GM18507 (cell line): ENCODE measurements at regions not wholly inside any gene's neighbourhood (a gene's known extent, or its start where the extent isn't known, plus 50 kb on each side); places are given as distances from the start of the nearest gene placed in this dataset.
A peak's percentile ranks its signal among the peaks of the same experiment; 100 is the strongest.
"Not testable (repeated sequence)": the region's sequence is repeated elsewhere in the genome, so short reads cannot be mapped to it uniquely, and the experiment has no call there.

ENCODE experiments used
- DNase-seq: peaks from one replicate; pipeline ENCODE4 v3.0.0; 2011; ENCODE audit warnings: low read depth; ENCODE audit not compliant: insufficient read length; ENCODE audit errors: extremely low spot score
- FAIRE-seq: peaks from 2 replicates; lab custom pipeline; 2011; peaks lifted over from hg19 to GRCh38; lab: Jason Lieb, UNC

DNA sequence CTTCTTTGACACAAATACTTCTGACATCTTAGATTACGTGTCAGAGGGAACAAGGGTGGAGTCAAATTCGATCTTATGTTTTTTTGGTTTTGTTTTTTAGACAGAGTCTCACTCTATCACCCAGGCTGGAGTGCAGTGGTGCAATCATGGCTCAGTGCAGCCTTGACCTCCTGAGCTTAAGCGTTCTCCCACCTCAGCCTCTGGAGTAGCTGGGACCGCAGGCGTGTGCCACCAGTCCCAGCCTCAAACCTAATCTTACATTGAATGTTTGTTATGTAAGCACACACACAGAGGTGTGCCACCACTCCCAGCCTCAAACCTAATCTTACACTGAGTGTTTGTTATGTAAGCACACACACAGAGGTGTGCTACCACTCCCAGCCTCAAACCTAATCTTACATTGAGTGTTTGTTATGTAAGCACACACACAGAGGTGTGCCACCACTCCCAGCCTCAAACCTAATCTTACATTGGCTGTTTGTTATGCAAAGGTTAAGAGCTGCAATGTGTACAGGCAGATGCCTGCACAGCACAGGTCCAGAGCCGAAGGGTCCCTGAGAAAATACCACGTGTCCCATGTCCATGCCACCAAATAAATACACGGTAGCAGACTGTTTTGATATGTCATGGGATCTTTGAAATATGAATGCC lies 118.0 kb downstream of the ATP6V0E2 start:
- DNase-seq, FAIRE-seq: not testable (repeated sequence)

DNA sequence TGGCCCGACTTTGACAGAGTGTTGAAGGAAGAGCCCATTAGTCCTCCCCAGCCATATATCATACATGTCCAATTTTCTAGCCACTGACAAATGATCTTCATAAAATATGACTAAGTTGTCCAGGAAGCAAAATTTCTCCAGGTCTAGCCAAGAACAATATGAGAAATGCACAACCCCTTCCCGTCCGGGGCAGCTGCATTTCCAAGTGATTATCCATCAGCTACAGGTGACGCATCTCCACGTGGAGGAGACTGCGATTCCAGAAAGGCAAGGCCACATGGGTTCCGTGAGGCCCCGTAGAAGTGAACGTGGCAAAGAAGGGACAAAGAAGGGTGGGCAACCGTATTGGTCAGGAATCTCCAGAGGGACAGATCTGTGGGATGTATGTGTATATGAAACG lies 118.6 kb downstream of the ATP6V0E2 start:
- FAIRE-seq, DNase-seq: not testable (repeated sequence)

DNA sequence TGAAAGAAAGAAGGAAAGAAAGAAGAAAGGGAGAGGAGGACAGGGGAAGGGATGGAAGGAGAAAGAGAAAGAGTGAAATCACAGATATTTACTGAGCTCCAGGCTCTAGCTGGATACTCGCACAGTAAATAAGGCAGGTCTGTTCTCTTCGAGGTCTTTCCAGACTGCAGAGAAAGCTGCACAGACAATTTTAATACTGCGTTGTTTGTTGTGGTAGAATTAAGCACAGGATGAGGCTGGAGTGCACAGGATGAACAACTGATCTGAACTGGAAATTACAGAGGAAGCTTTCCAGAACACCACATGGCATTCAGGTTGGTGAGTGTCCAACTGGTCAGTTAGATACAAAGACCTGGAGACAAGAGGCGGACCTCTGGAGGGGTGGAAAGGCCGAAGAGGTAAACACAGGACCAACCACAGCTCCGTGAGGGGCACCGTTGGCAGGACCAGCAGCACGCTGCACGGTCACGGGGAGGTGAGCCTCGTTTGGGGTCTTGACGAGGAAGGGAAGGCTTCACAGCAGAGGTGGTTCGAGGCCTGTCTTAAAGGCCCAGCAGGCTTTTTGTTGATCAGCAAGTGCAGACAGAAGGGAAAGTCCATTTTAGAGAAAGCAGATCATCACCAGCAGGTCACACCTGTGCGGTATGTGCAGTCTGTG lies 121.7 kb downstream of the ATP6V0E2 start:
- not testable (repeated sequence) for FAIRE-seq, DNase-seq

DNA sequence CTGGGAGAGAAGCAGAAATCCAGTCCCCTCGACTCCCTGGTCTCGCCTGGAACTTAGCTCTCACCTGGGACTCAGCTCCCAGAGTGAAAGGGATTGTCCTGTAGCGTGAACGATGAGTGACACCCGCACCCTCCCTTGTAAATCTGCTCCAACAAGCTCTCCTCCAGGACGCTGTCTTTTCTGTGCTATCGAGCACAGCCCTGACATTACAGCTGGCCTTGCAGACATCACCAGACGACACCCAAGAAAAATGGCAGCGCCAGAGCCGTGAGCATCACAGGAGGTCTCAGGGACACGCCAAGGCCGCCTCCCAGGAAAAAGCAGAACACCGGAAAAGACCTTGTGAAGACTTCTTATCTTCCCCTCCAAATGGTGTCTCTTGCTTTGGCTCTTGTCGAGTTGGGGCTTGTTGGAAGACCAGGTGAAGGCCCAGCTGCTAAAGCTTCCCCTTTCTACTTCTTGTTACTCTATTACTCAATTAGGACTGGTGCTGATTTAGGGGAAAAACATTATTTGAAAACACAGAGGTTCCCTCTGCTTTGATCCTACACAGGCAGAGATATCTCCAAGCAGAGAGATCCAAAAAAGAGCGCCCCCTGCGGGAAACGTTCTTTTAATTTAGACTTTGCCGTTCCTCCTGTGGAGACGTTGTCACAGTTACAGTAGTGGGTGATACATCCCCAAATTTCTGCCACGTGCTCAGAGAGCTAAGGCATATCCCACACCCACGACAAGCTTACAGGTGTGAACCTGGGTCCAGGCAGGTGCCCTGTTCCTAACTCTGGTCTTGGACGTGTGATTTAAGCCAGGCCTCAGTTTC lies 127.2 kb downstream of the ATP6V0E2 start:
- not testable (repeated sequence) for DNase-seq, FAIRE-seq

DNA sequence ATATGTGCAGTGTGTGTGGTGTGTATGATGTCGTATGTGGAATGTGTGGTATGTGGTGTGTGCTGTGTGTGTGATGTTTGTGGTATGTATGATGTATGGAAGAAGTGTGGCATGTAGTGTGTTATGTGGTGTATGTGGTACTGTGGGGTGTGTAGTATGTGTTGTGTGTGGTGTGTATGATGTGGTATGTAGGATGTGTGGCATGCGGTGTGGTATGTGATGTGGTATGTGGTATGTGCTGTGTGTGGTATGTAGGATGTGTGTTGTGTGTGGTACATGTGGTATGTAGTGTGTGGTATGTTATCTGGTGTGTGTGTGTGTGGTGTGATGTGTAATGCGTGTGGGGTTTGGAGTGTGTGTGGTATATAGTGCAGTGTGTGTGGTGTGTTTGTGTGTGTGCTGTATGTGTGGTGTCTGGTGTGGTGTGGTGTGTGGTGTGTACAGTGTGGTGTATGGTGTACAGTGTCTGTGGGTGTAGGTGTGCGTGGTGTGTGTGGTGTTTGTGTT lies 129.6 kb downstream of the ATP6V0E2 start:
- DNase-seq (no peak), FAIRE-seq (peak; percentile 58)

DNA sequence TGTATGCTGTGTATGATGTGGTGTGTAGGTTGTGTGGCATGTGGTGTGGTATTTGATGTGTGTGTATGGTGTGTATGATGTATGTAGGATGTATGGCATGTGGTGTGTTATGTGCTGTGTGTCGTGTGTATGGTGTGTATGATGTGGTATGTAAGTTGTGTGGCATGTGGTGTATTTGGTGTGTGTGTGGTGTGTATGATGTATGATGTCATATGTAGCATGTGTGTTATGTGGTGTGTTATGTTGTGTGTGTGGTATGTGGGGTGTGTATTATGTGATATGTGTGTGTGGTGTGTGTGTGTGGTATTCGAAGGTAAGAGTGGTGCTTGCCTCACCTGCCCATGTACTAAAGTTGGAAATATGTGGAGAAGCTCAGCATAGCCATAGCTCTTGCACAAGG lies 130.2 kb downstream of the ATP6V0E2 start:
- not testable (repeated sequence) for FAIRE-seq

DNA sequence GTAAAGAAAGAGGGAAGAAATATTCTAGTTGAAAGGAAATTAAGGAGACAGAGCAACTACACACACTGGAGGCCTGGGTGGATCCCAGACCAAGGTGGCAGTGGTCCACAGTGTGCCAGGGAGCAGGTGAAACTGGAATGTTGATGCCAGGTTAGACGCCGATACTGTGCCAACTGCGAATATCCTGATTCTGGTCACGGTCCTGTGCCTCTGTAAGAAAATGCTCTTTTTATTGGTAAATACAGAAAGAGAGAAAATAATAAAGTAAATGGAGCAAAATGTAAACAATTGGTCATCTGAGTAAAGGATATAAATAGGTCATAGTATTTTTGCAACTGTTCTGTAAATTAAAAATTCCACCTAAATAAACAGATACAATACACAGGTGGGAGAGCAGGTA lies 131.1 kb downstream of the ATP6V0E2 start:
- DNase-seq, FAIRE-seq: not testable (repeated sequence)

More for the DNA sequence above, 130.2 kb downstream of the ATP6V0E2 start:
- DNase-seq = not testable (repeated sequence)

DNA sequence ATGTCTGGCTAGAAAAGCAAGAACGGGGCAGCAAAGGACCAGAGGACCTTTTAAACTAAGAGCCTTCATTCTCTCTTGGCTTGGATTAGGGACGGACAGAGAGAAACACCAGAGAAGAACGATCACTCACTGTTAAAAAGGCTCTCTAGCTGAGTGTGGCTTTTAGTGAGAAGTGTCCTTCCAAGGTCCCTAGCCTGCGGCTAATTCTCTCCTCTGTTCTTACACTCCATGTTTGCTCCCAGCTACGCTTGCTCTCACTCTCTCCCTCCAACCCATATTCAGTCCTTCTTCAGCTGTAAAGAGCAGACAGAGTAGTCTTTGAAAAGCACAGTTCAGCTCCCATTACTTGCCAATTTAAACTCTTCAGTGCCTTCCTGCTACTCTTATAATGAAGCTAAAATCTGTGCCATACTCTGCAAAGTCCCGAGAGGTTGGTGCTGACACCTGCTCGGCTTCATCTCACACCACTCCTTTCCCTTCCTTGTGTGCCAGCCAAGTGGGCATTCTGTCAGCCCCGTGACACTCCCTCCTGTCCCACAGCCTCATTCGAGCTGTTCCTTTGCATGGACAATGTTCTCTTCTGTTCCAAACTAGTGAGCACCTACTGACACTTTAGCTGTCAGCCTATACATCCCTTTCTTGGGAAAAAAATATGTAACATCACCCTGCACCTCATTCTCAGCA lies 136.0 kb downstream of the ATP6V0E2 start:
- DNase-seq, FAIRE-seq: not testable (repeated sequence)

DNA sequence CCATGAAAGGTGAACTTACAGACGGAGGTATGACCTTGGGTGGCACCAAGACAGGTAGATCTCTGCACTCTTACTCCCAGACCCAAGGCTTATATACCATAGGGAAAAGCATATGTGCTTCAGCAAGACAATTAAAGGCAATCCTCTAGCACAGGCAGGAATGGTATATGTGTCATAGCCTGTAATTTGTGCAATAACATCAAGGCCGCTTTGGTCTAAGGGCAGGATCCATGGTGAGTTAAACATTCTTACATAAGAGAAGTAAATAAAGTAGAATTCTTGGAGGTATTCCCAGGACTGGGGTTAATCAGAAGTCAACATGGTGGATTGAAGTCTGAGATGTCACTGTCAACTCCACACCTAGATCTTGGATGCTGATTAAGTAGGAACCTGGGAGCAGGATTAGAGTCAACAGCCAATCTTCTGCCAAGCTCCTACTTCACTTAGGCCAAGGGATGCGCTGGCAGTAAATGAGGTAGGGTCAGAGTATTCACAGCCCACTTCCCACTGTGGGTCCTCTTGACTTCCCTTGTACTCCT lies 143.0 kb downstream of the ATP6V0E2 start:
- not testable (repeated sequence) for FAIRE-seq, DNase-seq

DNA sequence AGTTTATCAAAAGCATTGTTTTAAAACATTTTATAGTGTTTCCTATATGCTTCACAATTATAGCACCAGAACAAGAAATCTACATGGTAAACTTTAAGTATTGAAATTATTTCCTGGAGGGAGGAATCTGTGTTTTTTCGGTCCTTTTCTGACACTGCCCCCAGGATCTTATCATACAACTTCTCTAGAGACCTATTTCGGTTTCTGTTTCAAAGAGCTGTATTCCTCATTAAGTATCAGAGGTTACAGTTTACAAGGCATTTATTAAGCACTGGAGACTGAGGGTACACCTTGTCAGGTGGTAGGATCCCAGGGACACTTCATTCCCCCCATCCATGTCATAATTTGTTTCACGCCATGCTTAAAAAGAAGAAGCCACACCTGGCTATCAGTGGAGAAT lies 146.4 kb downstream of the ATP6V0E2 start:
- not testable (repeated sequence) for FAIRE-seq, DNase-seq

DNA sequence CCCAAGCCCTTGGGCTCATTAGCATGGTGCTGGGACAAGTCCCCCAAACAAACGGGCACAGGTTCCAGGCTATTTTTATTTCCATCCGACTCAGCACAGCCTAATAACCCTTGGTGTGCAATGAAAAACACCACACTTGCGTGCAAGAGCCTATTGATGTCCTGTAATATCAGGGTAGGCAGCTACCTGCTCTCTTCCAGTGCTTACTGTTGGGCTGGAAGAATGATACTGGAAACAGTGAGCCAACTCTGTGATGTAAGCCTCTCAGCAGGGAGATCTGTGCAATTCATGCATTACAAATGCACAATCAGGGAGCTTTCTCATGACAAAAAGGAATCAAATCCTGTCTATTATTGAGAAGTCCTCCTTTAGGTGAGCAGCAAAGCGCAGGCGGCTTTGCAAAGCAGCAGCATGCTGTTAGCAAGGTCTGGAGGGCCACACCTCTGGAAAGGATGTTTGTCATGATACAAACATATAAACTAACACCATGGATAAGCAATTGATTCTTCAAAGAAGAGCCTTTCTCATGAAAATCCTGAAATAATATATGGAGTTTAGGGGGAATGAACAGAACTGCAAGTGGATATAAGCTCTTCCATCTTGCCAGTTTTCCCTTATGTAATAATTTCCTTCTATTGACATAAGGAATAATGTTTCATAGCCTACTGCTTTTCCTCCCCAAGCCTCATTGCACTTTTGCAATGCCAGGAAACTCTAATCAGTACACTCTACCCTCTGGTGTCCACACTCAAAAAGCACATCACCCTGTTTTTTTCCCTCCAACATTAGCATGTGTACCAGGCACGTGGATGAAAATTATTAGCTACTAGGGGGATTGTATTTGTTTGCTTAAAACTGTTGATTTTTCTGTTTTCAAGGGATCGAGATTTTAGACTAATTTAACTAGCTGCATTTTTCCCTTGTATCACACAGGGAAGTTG lies 151.1 kb downstream of the ATP6V0E2 start:
- not testable (repeated sequence) for FAIRE-seq, DNase-seq

DNA sequence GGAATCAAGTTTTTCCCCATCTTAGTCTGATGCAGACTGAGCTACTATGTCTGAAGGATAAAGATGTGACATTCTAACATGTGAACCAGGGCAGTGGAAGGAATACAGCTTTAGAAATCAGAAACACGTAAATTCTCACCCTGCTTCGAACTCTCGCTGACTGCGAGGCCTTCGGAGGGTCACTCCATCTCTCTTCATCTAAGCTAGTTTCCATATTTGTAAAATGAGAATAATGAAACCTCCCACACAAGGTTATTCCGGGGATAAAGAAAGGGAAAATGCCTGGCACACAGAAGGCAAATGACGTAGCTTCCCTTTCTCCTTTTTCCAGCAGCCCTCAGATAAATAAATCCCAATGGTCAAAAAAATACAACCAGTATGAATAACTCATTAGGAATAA lies 152.0 kb downstream of the ATP6V0E2 start:
- not testable (repeated sequence) for FAIRE-seq, DNase-seq

DNA sequence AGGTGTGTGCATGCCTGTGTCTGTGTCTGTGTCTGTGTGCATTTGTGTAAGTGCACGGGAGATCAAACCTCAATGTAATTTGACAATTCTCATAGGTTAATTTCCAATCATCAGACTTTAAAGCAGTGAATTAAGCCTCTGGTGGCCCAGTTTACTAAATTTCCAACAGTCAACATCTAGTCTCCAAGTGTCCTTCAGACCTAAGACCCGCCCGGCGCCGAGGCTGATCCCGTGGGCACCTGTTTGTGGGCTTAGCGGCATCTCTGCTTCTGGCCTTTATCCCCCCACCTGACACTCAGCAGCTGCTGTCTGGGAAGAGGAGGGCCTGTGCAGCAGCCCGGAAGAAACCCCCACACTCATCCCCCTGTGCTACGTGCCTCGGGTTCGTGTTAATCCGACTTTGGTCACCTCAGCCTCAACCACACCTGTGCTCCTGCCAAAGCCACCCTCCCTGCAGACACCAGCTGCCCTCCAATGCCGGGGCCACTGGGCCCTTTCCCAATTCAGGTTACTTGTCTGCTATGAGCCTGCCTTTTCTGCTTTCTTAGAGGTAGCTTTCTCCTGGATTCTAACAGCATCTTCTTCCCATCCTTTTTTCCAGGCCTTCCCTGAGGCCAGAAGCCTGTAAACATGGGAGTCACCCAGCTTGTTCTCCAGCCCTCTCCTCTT lies 154.7 kb downstream of the ATP6V0E2 start:
- DNase-seq, FAIRE-seq: not testable (repeated sequence)

DNA sequence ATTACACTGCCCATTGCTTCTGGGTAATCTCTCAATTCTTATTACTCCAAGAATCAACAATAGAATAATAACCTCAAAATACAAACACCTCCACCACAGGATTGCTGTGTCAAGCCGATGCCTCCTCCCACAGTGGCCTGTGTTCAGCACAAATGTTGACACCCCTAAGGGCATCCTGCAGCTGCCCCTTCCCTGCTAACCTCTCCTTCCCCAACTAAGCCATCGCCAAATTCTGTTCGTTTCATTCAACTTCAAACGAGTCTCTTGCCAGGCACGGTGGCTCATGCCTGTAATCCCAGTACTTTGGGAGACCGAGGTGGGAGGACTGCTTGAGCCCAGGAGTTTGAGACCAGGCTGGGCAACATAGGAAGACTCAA lies 155.2 kb downstream of the ATP6V0E2 start:
- not testable (repeated sequence) for FAIRE-seq, DNase-seq

DNA sequence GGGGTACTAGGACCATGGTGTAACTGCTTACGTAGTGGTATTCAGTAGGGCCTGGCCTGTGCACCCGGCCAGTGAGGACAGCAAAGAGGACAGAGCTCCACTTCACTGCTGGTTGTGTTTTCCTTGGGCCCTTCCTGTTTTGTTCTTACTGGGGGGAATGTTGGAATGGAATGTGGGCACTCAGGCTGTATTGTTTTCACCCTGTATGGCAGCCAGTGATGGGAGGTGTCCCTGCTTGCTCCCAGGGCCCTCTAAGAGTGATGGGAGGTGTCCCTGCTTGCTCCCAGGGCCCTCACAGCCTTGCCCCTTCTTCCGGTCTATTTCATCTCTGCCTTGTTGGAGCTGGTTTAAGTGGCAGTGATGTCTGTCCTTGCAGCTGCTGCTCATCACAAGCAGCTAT lies 158.0 kb downstream of the ATP6V0E2 start:
- FAIRE-seq, DNase-seq: not testable (repeated sequence)

DNA sequence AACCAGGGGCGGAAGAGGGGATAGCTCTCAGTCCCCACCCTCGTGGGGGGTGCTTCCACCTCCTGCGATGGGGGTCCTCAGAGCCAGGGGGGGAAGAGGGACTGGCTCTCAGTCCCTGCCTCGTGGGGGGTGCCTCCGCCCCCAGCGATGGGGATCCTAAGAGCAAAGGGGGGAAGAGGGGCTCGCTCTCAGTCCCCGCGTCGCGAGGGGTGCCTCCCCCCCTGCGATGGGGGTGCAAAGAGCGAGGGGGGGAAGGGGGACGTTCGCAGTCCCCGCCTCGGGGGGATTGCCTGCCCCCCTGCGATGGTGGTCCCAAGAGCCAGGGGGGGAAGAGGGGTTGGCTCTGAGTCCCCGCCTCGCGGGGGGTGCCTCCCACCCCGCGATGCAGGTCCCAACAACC lies 159.9 kb downstream of the ATP6V0E2 start:
- not testable (repeated sequence) for FAIRE-seq, DNase-seq

DNA sequence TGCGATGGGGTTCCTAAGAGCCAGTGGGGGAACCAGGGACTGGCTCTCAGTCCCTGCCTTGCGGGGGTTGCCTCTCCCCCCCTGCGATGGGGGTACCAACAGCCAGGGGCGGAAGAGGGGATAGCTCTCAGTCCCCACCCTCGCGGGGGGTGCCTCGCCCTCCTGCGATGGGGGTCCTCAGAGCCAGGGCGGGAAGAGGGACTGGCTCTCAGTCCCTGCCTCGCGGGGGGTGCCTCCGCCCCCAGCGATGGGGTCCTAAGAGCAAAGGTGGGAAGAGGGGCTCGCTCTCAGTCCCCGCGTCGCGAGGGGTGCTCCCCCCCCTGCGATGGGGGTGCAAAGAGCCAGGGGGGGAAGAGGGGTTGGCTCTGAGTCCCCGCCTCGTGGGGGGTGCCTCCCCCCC lies 162.0 kb downstream of the ATP6V0E2 start:
- not testable (repeated sequence) for DNase-seq, FAIRE-seq
